Lower lobe of right lung (tissue), 2 donors: ENCODE measurements at regions not wholly inside any gene's neighbourhood (a gene's known extent, or its start where the extent isn't known, plus 50 kb on each side); places are given as distances from the start of the nearest gene placed in this dataset.

Experiments
- ATAC-seq, 2 donors: fragments of 200-7000 bp; cut with Tn5 transposase; one replicate each; pipeline ENCODE4 v1.9.1; 2020 to 2022; ENCODE audit warnings: mild to moderate bottlenecking in 2 of 2, moderate library complexity in 2 of 2
- DNase-seq: peaks from one replicate; pipeline ENCODE4 v3.0.0-alpha.2; 2020
- H3K27ac ChIP-seq: fragments of 200-600 bp; one replicate; pipeline ENCODE4 v1.8.0; 2022
- H3K27me3 ChIP-seq: fragments of 200-600 bp; one replicate; pipeline ENCODE4 v1.8.0; 2022; ENCODE audit warnings: low read depth
- H3K36me3 ChIP-seq: fragments of 200-600 bp; one replicate; pipeline ENCODE4 v1.8.0; 2022; ENCODE audit warnings: mild to moderate bottlenecking
- H3K4me1 ChIP-seq: fragments of 200-600 bp; one replicate; pipeline ENCODE4 v1.8.0; 2022
- H3K4me3 ChIP-seq: fragments of 200-600 bp; one replicate; pipeline ENCODE4 v1.8.0; 2022; ENCODE audit warnings: mild to moderate bottlenecking
- H3K9me3 ChIP-seq: fragments of 200-600 bp; one replicate; pipeline ENCODE4 v1.8.0; 2022
- intact Hi-C: fragments of 100-400 bp; cut with DNase I; formaldehyde crosslinking; loops from one replicate; pipeline ENCODE4 v1.11.0; 2022
- TF ChIP-seq, protein P1 (sequence below): fragments of 200-600 bp; IDR thresholded peaks from one replicate; pipeline ENCODE4 v1.8.0; 2022; ENCODE audit warnings: antibody characterized with exemption, mild to moderate bottlenecking
- donor health status: DM: no; HTN: yes; CAD: no; lungs with severe emphysema.

DNA sequence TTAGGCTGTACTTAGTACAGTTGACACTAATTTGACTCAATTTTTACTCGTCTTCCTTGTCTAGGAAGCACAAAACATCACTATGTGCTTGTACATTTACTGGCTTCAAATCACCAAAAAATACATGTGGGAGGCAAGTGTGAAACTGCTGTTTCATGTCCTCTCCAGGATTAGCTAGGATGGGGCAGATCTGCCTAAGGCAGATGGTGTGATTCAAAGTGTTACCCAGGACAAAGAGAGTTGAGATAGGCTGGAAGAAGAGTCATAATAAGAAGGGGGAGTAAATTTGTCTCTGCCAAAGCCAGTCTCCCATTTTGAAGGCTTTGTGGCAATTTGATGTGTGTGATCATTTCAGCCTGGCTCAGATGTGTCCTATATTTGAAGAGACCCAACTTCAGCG is 821.6 kb upstream of the ZEB2 start:
- Histone ChIP-seq H3K27me3 (no peaks in the 10 kb centered on the region), H3K4me3 (no peak overlapping the region), H3K4me1 (no peaks in the 10 kb centered on the region), H3K9me3 (no peaks in the 10 kb centered on the region), H3K36me3 (no peaks in the 10 kb centered on the region), H3K27ac (no peak overlapping the region)
- no peak for DNase-seq
- no peak for ATAC-seq
- TF ChIP-seq, protein P1, sequence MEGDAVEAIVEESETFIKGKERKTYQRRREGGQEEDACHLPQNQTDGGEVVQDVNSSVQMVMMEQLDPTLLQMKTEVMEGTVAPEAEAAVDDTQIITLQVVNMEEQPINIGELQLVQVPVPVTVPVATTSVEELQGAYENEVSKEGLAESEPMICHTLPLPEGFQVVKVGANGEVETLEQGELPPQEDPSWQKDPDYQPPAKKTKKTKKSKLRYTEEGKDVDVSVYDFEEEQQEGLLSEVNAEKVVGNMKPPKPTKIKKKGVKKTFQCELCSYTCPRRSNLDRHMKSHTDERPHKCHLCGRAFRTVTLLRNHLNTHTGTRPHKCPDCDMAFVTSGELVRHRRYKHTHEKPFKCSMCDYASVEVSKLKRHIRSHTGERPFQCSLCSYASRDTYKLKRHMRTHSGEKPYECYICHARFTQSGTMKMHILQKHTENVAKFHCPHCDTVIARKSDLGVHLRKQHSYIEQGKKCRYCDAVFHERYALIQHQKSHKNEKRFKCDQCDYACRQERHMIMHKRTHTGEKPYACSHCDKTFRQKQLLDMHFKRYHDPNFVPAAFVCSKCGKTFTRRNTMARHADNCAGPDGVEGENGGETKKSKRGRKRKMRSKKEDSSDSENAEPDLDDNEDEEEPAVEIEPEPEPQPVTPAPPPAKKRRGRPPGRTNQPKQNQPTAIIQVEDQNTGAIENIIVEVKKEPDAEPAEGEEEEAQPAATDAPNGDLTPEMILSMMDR: no peak
- intact Hi-C loops: no loop called here

DNA sequence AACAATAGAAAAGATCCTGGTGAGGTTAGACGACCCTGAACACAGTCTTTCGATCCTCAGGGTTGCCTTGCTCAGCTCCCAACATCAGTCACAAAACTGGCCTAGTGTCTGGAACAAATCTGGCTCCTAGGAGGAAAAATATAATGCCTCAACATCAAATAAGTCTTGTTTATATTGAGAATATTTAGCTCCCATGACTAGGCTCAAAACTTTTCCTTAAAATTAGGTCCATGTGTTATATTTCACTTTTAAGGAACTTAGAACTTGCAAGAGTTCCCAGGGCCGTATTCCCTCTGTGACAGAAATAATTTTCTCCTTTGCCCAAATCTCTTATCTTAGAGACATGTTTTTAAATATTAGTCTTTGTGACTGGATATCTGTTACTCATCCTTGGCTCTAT is 819.7 kb upstream of the ZEB2 start:
- H3K4me1 ChIP-seq: no peaks in the 10 kb centered on the region
- TF ChIP-seq, protein P1: no peak
- no peak for DNase-seq
- no peaks in the 10 kb centered on the region for H3K36me3 ChIP-seq
- intact Hi-C loops: no loop called here
- no peaks in the 10 kb centered on the region for H3K9me3 ChIP-seq
- no peak for ATAC-seq
- no peaks in the 10 kb centered on the region for H3K27me3 ChIP-seq
- no peak overlapping the region for H3K27ac ChIP-seq
- H3K4me3 ChIP-seq: no peak overlapping the region

DNA sequence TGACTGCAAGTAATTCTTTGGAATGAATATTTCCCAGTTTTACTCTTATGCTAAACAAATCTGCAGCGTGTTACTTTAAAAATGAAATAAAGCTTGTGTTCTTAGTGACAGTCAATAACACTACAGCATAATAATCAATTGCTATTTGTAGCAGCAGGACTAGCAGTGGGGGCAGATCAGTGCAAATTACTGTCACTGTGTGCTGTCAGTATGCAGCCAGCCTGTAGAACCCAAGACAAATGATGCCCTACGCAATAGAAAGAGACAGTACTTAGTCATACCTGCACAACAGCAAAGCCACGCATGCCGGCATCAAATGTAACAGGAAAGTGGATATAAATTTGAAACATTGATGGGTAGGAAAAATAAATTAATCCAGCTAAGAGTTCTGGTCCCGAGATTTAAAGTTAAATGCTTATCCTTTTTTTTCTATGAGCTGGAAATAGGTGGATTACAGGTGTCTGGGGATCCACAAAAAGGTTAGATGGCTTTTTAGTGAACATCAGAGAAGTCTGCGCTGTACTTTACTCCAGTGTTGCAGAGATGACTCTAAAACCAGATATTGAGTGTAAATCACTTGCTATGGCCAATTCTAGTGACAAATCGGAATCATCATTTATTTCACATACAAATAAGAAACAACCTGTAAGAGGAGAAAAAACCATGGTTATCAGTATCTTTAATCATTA is 812.4 kb upstream of the ZEB2 start:
- DNase-seq (no peak), ATAC-seq (no peak)
- Histone ChIP-seq H3K36me3 (no peaks in the 10 kb centered on the region), H3K27ac (no peak overlapping the region), H3K4me3 (no peak overlapping the region), H3K9me3 (no peaks in the 10 kb centered on the region), H3K4me1 (no peaks in the 10 kb centered on the region), H3K27me3 (no peaks in the 10 kb centered on the region)
- TF ChIP-seq, protein P1: no peak
- intact Hi-C loops: no loop called here

DNA sequence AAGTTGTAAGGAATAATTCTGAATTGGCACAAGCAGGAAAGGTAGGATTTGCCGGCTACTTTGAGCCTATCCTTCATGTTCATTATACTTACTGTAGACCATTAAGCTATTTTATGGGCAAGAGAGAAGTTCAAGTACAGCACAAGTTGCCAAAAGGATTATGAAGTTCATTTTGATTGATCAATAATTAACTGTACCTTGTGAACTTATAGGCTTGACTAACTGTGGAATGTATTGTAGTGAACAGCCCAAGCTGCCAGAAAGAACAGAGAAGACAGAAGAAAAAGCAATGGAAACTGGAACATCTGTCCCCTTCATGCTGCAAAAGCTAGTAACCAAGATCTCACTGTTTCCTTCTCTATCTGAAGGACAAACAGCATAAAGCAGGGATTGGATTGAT is 810.1 kb upstream of the ZEB2 start:
- H3K27me3 ChIP-seq: no peaks in the 10 kb centered on the region
- no peak overlapping the region for H3K4me3 ChIP-seq
- no peaks in the 10 kb centered on the region for H3K36me3 ChIP-seq
- no peaks in the 10 kb centered on the region for H3K9me3 ChIP-seq
- DNase-seq (no peak), ATAC-seq (no peak)
- H3K4me1 ChIP-seq: no peaks in the 10 kb centered on the region
- TF ChIP-seq, protein P1: no peak
- intact Hi-C loops: no loop called here
- H3K27ac ChIP-seq: no peak overlapping the region

DNA sequence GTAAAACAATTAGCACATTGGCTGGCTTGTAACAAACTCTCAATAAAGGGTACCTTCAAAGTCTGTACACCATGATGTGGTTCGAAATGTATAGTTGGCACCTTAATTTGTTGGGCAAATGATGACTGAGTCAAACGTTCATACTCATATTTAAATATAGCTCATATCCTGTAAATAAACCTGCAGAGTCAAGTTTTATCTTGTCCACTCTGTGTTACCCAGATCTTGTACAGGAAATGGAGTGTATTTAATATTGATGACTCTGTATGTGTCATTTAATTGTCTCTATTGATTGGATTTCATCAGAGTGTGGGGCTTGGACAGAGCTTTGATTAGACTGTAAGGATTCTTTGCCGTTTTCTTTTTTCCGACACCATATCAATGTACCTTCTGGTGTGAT is 805.6 kb upstream of the ZEB2 start:
- H3K36me3 ChIP-seq: no peaks in the 10 kb centered on the region
- H3K4me3 ChIP-seq: no peak overlapping the region
- intact Hi-C loops: no loop called here
- H3K27ac ChIP-seq: no peak overlapping the region
- no peaks in the 10 kb centered on the region for H3K9me3 ChIP-seq
- TF ChIP-seq, protein P1: no peak
- ATAC-seq (no peak), DNase-seq (no peak)
- no peaks in the 10 kb centered on the region for H3K4me1 ChIP-seq
- H3K27me3 ChIP-seq: no peaks in the 10 kb centered on the region

DNA sequence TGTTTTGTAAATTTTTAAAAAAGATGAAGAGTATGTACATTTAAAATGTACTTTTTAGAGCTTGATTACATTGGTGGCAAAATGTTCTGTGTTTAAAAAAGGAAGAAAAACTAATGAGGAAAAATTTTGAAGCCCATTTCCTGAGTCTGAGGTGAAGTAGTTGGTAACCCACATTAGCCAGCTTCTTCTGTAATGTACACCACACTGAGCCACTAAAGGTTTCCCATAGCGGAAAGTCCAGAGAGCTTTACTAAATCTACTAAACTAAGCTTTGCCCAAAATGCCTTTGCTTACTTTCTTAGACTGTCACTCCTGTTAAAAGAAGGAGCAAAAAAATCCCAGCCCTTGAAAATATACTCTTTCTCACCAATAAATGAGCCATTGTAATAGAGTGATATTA is 804.8 kb upstream of the ZEB2 start:
- H3K27me3 ChIP-seq: no peaks in the 10 kb centered on the region
- DNase-seq: no peak
- intact Hi-C loops: no loop called here
- no peaks in the 10 kb centered on the region for H3K36me3 ChIP-seq
- no peak overlapping the region for H3K4me3 ChIP-seq
- H3K27ac ChIP-seq: no peak overlapping the region
- TF ChIP-seq, protein P1: no peak
- no peaks in the 10 kb centered on the region for H3K9me3 ChIP-seq
- H3K4me1 ChIP-seq: no peaks in the 10 kb centered on the region
- ATAC-seq: no peak
